COLO668 (cell line): ENCODE measurements at regions not wholly inside any gene's neighbourhood (a gene's known extent, or its start where the extent isn't known, plus 50 kb on each side); places are given as distances from the start of the nearest gene placed in this dataset.
"Not testable (repeated sequence)": the region's sequence is repeated elsewhere in the genome, so short reads cannot be mapped to it uniquely, and the experiment has no call there.

ENCODE experiments used
- DNase-seq: peaks from one replicate; lab custom pipeline; 2025; ENCODE audit not compliant: unreplicated experiment; lab: John Stamatoyannopoulos, UW

DNA sequence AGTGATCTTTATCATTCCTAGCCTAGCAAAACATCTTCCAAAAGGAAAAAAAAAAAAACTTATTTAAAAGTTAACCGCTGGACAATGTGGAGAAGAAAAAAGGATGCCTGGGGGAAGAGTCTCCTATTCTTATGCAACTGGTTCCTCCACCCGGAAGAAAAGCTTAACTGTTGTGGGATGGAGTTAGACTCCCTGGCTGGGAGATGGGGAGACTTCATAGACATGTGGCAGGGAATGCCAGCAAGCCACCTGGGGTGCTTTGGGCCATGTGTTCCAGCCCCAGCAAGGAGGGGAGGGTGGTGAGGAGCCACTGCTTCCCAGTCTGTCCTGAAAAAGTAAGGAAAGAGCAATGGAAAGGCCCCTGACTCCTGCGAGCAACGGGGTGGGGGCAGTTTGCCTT lies 119.4 kb upstream of the SPIN4 start:
- no peak for DNase-seq

DNA sequence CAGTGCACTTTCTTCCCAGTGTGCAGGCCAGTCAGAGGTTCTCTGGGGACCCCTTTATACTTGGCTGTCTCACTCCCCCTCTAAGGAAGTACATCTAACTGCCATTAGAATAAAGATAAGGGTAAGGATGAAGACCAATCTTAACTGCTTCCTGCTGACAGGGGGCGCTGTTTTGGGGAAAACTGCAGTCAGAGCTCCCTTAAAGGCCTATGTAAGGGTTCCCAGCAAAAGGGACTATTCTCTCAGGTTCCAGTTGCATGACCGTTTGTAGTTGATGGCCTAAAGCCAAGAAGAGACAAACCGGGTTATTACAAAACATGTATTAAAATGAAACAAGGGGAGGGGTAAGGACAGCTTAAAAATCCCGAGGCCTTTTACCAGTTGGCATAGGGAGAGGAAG lies 115.6 kb upstream of the SPIN4 start:
- DNase-seq, result no peak

- DNase-seq, result no peak
Observed at GRCh38 chrX:63458981-63459380, 107.8 kb upstream of the SPIN4 start.

- DNase-seq, result no peak
Observed at GRCh38 chrX:63453571-63453970, 102.4 kb upstream of the SPIN4 start.

GRCh38 chrX:63441717-63442116 lies 90.6 kb upstream of the SPIN4 start:
- no peak for DNase-seq

DNA sequence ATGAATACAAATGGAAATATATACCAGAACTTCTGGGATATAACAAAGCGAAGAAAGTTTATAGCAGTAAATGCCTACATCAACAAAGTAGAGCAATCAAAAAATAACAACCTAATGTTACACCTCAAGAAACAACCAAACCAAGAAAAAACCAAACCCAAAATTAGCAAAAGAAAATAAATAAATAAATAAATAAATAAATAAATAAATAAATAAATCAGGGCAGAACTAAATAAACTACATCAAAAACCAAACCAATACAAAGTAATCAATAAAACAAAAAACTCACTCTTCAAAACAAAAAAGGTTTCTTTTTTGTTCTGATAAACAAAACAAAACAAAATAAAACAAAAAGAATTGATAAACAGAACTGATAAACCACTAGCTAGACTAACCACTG lies 88.4 kb upstream of the SPIN4 start:
- no peak for DNase-seq

- no peak for DNase-seq
Observed at GRCh38 chrX:63436865-63437264, 85.7 kb upstream of the SPIN4 start.

DNA sequence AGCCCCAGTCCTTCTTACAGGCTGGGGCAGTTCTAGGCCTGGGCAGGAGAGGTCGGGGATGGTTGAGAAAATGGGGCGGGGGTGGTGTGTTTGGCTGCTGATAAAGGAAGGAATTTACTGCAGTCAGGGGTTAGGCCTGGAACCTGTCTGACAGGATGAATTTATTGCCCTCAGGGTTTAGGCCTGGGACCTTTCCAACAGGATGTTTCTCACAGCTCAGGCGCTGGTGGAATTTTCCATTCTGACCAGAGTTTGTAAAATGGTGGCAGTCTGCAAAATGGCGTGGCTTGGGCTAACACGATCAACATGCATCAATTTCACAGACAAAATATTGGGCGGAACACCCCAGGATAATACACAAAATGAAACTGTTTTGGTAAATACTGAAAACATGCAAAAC lies 83.5 kb upstream of the SPIN4 start:
- DNase-seq, result no peak

GRCh38 chrX:63434206-63434605 lies 83.1 kb upstream of the SPIN4 start:
- no peak for DNase-seq

- no peak for DNase-seq
Observed at GRCh38 chrX:63430026-63430425, 78.9 kb upstream of the SPIN4 start.

DNA sequence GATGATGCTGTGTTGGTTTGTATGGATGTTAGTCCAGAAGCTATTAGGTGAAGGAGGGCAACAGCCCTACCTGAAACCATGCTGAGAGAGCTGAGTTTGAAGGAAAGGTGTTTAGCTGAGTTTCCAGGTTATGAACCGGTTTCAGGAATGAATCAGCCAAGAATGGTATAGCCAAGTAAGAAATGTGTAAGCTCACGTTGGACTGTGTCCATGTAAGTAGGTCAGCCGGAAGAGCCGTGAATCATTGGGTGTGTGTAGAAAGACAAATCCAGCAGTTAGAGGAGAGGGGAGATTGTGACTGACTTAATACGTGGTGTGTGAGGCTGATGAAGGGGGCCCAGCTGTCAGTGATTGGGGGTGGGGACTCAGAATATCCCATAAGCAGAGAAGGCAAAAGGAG lies 77.2 kb upstream of the SPIN4 start:
- DNase-seq, result no peak

GRCh38 chrX:63426519-63426918 lies 75.4 kb upstream of the SPIN4 start:
- DNase-seq, result no peak

- DNase-seq, result no peak
Observed at GRCh38 chrX:63424063-63424462, 72.9 kb upstream of the SPIN4 start.

DNA sequence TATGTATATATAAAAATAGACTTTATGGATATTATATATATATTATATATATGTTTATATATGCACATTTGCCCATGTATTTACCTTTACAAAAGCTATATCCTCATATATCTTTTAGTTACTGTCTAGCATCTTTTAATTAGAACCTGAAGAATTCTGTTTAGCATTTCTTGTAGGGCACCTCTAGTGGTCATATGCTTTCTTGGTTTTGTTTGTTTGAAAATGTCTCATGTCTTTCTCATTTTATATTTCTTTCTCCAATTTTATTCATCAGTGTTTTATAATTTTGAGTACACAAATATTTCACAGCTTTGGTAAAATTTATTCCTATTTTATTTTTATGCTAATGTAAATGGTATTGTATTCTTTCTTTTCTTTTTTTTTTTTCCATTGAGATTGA lies 70.3 kb upstream of the SPIN4 start:
- no peak for DNase-seq

DNA sequence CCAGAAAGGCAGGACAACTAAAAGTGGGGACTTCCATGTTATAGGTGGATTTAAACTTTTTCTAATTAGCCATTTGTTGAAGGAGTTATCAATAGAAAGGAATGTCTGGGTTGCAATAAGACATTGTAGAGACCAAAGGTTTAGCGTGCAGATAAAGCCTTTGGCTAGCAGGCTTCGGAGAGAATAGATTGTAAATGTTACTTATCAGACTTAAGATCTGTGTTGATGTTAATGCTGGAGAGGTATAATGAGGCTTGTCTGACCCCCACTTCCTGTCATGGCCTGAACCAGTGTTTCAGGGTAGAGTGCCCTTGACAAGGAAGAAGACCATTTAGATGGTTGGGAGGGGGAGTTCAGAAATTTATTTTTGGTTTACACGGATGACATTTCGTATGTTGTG lies 67.1 kb upstream of the SPIN4 start:
- DNase-seq, result no peak

GRCh38 chrX:63417649-63418048 lies 66.5 kb upstream of the SPIN4 start:
- no peak for DNase-seq

GRCh38 chrX:63409934-63410333 lies 58.8 kb upstream of the SPIN4 start:
- DNase-seq, result not testable (repeated sequence)

- no peak for DNase-seq
Observed at GRCh38 chrX:63408050-63408449, 56.9 kb upstream of the SPIN4 start.

- no peak for DNase-seq
Observed at GRCh38 chrX:63404332-63404731, 53.2 kb upstream of the SPIN4 start.

- no peak for DNase-seq
Observed at GRCh38 chrX:63402106-63402505, 51.0 kb upstream of the SPIN4 start.
